MM.1S (cell line): ENCODE measurements at regions not wholly inside any gene's neighbourhood (a gene's known extent, or its start where the extent isn't known, plus 50 kb on each side); places are given as distances from the start of the nearest gene placed in this dataset.

Source experiments
- DNase-seq: peaks from one replicate; pipeline ENCODE4 v3.0.0-alpha.2; 2015
- H2AFZ ChIP-seq: fragments of 300-600 bp; sonication (generic); 2 replicates; pipeline ENCODE4 v1.6.0; 2016; ENCODE audit warnings: antibody characterized with exemption, low read length
- H3F3A ChIP-seq: fragments of 300-600 bp; sonication (generic); 2 replicates; pipeline ENCODE4 v1.6.1; 2016; ENCODE audit warnings: mild to moderate bottlenecking, antibody characterized with exemption, low read length, moderate library complexity, mixed read lengths; ENCODE audit not compliant: insufficient read depth
- H3K27ac ChIP-seq: fragments of 300-600 bp; sonication (generic); 2 replicates; pipeline ENCODE4 v1.5.1; 2016; ENCODE audit warnings: mild to moderate bottlenecking, low read length
- H3K27me3 ChIP-seq: fragments of 300-600 bp; sonication (generic); replicated peaks from 2 replicates; pipeline ENCODE4 v1.6.0; 2016; ENCODE audit warnings: low read length; ENCODE audit not compliant: insufficient read depth
- H3K36me3 ChIP-seq: fragments of 300-600 bp; sonication (generic); replicated peaks from 2 replicates; pipeline ENCODE4 v1.6.1; 2016; ENCODE audit warnings: mild to moderate bottlenecking, low read length, mixed read lengths; ENCODE audit not compliant: insufficient read depth
- H3K4me1 ChIP-seq: fragments of 300-600 bp; sonication (generic); 2 replicates; pipeline ENCODE4 v1.6.1; 2016; ENCODE audit warnings: low read length, mixed read lengths
- H3K4me2 ChIP-seq: fragments of 300-600 bp; sonication (generic); 2 replicates; pipeline ENCODE4 v1.6.0; 2016; ENCODE audit warnings: low read depth, low read length
- H3K4me3 ChIP-seq: fragments of 300-600 bp; sonication (generic); 2 replicates; pipeline ENCODE4 v1.5.1; 2016; ENCODE audit warnings: low read length, mixed read lengths
- H3K79me2 ChIP-seq: fragments of 300-600 bp; sonication (generic); 2 replicates; pipeline ENCODE4 v1.6.1; 2016; ENCODE audit warnings: mixed run types, low read length, mixed read lengths
- H3K9ac ChIP-seq: fragments of 300-600 bp; sonication (generic); 2 replicates; pipeline ENCODE4 v1.6.1; 2016; ENCODE audit warnings: low read length, mixed read lengths
- H3K9me2 ChIP-seq: fragments of 300-600 bp; sonication (generic); replicated peaks from 2 replicates; pipeline ENCODE4 v1.6.1; 2016; ENCODE audit warnings: mild to moderate bottlenecking, low read length, mixed read lengths; ENCODE audit not compliant: insufficient read depth
- H3K9me3 ChIP-seq: fragments of 300-600 bp; sonication (generic); replicated peaks from 2 replicates; pipeline ENCODE4 v1.6.1; 2016; ENCODE audit warnings: mild to moderate bottlenecking, low read length, mixed read lengths; ENCODE audit not compliant: insufficient read depth
- H4K20me1 ChIP-seq: fragments of 300-600 bp; sonication (generic); 2 replicates; pipeline ENCODE4 v1.6.1; 2016; ENCODE audit warnings: mild to moderate bottlenecking, low read length, moderate library complexity, mixed read lengths; ENCODE audit not compliant: insufficient read depth
- CTCF ChIP-seq: fragments of 300-600 bp; sonication (generic); IDR thresholded peaks from 2 replicates; pipeline ENCODE4 v1.5.1; 2016; ENCODE audit warnings: antibody characterized with exemption, low read length, mixed read lengths
- EZH2 ChIP-seq: fragments of 300-600 bp; sonication (generic); optimal IDR thresholded peaks from 2 replicates; pipeline ENCODE3; 2017; ENCODE audit warnings: low read depth, mild to moderate bottlenecking, antibody characterized with exemption, low read length, mixed read lengths
- EZH2phosphoT487 ChIP-seq: fragments of 300-600 bp; sonication (generic); IDR thresholded peaks from 2 replicates; pipeline ENCODE4 v1.6.1; 2018; ENCODE audit warnings: antibody characterized with exemption, low read length

GRCh38 chr1:190908246-190908645, 430.6 kb upstream of the BRINP3 start:
- H3K27ac ChIP-seq, result no peak overlapping the region
- no peak overlapping the region for H3K9ac ChIP-seq
- no peak for DNase-seq
- H3K4me3 ChIP-seq, result no peak overlapping the region
- TF ChIP-seq EZH2 (no peak), CTCF (no peak), EZH2phosphoT487 (no peak)
- no peaks in the 10 kb centered on the region for H4K20me1 ChIP-seq
- no peak overlapping the region for H2AFZ ChIP-seq
- no peaks in the 10 kb centered on the region for H3K36me3 ChIP-seq
- no peaks in the 10 kb centered on the region for H3K79me2 ChIP-seq
- no peaks in the 10 kb centered on the region for H3K27me3 ChIP-seq
- H3K9me3 ChIP-seq, result no peaks in the 10 kb centered on the region
- no peaks in the 10 kb centered on the region for H3K9me2 ChIP-seq
- H3F3A ChIP-seq, result no peaks in the 10 kb centered on the region
- no peaks in the 10 kb centered on the region for H3K4me1 ChIP-seq
- H3K4me2 ChIP-seq, result no peak overlapping the region

- no peaks in the 10 kb centered on the region for H3K4me1 ChIP-seq
- H3K9me3 ChIP-seq, result no peaks in the 10 kb centered on the region
- H3K4me3 ChIP-seq, result no peak overlapping the region
- H3K9ac ChIP-seq, result no peak overlapping the region
- H3K9me2 ChIP-seq, result no peaks in the 10 kb centered on the region
- H3K36me3 ChIP-seq, result no peaks in the 10 kb centered on the region
- no peak overlapping the region for H2AFZ ChIP-seq
- no peak for TF ChIP-seq CTCF
- H3K4me2 ChIP-seq, result no peak overlapping the region
- no peaks in the 10 kb centered on the region for H3K27me3 ChIP-seq
- H3F3A ChIP-seq, result no peaks in the 10 kb centered on the region
- H3K79me2 ChIP-seq, result no peaks in the 10 kb centered on the region
- H4K20me1 ChIP-seq, result no peaks in the 10 kb centered on the region
- no peak overlapping the region for H3K27ac ChIP-seq
- no peak for DNase-seq
These were observed 431.0 kb upstream of the BRINP3 start for GRCh38 chr1:190908691-190909090.

- Histone ChIP-seq H3K4me2 (no peak overlapping the region), H3K79me2 (no peaks in the 10 kb centered on the region), H2AFZ (no peak overlapping the region), H3F3A (no peaks in the 10 kb centered on the region), H3K4me3 (no peak overlapping the region), H3K36me3 (no peaks in the 10 kb centered on the region), H3K4me1 (no peaks in the 10 kb centered on the region), H3K9me3 (no peaks in the 10 kb centered on the region), H4K20me1 (no peaks in the 10 kb centered on the region), H3K9me2 (no peaks in the 10 kb centered on the region), H3K27ac (no peak overlapping the region), H3K27me3 (no peaks in the 10 kb centered on the region), H3K9ac (no peak overlapping the region)
- DNase-seq, result no peak
- TF ChIP-seq CTCF (no peak), EZH2phosphoT487 (no peak), EZH2 (no peak)
These were observed 458.3 kb upstream of the BRINP3 start for GRCh38 chr1:190935925-190936324.

- no peak overlapping the region for H3K9ac ChIP-seq
- no peak overlapping the region for H3K4me3 ChIP-seq
- H3K79me2 ChIP-seq, result no peaks in the 10 kb centered on the region
- H3K27ac ChIP-seq, result no peak overlapping the region
- no peaks in the 10 kb centered on the region for H3K27me3 ChIP-seq
- no peak for DNase-seq
- H3K9me3 ChIP-seq, result no peaks in the 10 kb centered on the region
- H3K9me2 ChIP-seq, result no peaks in the 10 kb centered on the region
- no peaks in the 10 kb centered on the region for H3F3A ChIP-seq
- TF ChIP-seq CTCF, result no peak
- TF ChIP-seq EZH2phosphoT487, result no peak
- no peak for TF ChIP-seq EZH2
- no peaks in the 10 kb centered on the region for H4K20me1 ChIP-seq
- H3K4me2 ChIP-seq, result no peak overlapping the region
- H3K4me1 ChIP-seq, result no peaks in the 10 kb centered on the region
- H2AFZ ChIP-seq, result no peak overlapping the region
- no peaks in the 10 kb centered on the region for H3K36me3 ChIP-seq
These were observed 458.7 kb upstream of the BRINP3 start for GRCh38 chr1:190936337-190936736.
